ENCODE measurements at regions not wholly inside any gene's neighbourhood (a gene's known extent, or its start where the extent isn't known, plus 50 kb on each side); places are given as distances from the start of the nearest gene placed in this dataset.

- DNase-seq (ENCODE audit: low read depth) = no peak
Measured at GRCh38 chr18:6649421-6650126, 79.9 kb upstream of the ARHGAP28 start.

GRCh38 chr18:6650127-6650507 is 79.4 kb upstream of the ARHGAP28 start:
- DNase-seq (ENCODE audit: low read depth) = no peak

DNA sequence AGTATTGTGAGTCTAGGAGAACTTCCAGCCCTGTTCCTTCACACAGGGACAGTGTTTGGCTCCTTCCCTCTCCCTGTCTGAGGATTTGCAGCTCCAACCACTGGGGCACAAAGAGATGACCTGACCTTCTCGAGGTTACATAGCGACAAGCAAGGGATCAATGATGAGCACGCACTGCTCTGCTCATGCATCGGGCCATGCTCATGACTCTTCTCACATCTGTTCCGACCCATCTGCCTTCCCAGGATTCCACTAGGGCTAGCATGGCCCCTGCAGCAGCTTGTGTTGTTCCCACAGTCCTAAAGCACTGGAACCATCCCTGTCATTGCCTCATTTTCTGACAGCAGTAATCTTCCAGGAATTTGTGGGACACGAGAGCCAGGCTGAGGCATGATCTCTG is 78.8 kb upstream of the ARHGAP28 start:
- no peak for DNase-seq (ENCODE audit: low read depth)

DNA sequence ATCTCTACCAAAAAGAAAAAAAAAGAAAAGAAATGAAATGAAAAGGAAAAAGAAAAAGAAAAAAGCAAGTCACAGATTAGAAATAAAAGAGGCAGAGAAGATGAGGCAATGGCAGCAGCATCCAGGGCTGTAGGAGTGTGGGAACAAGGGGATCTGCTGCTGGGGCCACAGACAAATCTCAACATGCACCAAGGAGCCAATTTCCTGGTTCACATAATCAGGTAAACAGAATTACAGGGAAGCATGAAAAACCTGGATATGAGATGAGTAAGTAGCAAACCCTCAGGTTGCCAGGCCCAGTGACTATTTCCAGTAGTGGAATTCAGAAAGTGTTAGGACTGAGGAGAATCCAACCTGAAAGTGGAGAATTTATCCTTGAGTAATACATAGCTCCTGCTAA is 77.4 kb upstream of the ARHGAP28 start:
- DNase-seq (ENCODE audit: low read depth) = no peak

DNA sequence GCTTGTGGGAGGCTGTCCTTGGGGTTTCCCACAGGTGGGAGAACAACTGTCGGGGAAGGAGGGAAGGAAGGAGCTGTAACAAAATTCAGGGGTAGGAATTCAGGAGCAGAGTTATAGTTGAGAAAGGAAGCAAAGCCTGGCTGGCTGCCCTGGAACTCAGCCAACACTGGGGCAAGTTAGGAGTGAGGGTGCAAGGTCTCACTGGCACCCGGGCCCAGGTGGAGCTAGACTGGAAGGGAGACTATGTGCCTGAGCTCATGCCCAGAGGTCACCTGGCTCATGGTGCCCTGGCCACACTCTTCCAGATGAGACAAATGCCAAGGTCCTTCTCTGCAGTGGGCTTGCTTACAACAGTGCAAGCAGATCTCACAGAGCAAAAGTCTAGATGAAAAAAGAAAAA is 75.6 kb upstream of the ARHGAP28 start:
- no peak for DNase-seq (ENCODE audit: low read depth)

- DNase-seq (ENCODE audit: low read depth) = peak; percentile 35
Measured at GRCh38 chr18:6659963-6660725, 69.4 kb upstream of the ARHGAP28 start.

GRCh38 chr18:6661692-6662415 is 67.7 kb upstream of the ARHGAP28 start:
- DNase-seq (ENCODE audit: low read depth) = no peak

DNA sequence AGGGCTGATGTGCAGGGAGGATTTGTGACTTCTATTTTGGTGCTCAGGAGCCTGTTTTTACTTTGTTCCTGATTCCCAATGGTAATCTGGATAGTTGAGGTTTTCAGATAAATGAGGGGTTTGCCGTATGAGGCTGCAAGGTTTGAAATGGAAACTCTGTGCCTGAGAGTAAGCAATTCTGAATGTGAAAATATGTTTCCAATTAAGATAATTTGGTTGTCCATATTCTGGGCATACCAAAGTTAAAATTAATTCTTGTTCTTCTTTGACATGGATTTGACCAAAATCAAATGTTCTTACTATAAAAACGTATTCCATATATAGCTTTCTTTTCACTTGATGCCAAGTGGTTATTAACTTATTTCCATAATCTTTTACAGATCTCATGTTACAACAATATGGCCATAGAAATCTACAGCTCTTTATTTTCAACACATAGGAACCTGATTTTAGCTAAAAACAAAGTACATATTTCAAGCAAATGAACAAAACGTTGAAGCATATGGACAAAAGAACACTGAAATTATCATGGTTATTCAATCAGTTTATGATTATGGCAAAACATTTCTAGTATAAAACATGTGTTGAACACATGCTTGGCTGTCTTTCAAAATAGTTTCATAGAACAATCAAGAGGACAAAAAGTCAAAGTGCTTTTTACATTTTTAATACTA is 63.4 kb upstream of the ARHGAP28 start:
- peak; percentile 16 for DNase-seq (ENCODE audit: low read depth)

GRCh38 chr18:6668836-6669235 is 60.7 kb upstream of the ARHGAP28 start:
- DNase-seq (ENCODE audit: low read depth) = no peak

DNA sequence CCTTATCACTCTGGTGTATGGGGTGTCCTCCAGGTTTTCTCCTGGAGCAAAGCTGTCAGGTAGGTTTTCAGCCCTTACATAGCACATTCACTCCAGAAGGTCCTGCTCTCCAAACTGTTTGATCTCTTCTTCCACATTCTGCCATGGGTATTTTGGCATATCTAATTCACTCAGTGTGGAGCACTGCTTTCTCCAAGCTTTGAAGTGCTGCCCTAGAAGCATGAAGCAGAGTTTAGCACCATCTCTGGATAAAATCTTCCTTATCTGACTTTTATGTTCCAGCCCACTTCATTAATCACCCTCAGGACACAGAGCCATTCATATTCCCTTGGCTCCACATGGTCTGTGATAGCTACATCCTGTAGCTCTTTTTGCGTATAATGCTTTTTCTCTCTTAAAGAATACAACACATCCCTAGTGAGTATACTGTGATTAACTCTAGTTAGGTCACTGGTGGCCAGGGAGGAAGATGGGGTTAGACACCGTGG is 56.7 kb upstream of the ARHGAP28 start:
- no peak for DNase-seq (ENCODE audit: low read depth)

DNA sequence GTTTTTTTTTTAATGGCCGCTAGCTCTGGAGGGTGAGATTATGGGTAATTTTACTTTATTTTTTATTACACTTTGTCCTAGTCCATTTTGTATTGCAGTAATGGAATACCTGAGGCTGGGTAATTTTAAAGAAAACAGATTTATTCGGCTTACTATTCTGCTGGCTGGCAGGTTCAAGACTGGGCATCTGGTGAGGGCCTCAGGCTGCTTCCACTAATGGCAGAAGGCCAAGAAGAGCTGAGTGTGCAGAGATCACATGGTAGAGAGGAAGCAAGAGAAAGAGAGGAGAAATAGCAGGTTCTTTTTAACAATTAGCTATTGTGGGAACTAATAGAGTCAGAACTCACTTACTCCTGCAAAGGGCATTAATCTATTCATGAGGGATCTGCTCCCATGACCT is 52.4 kb upstream of the ARHGAP28 start:
- no peak for DNase-seq (ENCODE audit: low read depth)

DNA sequence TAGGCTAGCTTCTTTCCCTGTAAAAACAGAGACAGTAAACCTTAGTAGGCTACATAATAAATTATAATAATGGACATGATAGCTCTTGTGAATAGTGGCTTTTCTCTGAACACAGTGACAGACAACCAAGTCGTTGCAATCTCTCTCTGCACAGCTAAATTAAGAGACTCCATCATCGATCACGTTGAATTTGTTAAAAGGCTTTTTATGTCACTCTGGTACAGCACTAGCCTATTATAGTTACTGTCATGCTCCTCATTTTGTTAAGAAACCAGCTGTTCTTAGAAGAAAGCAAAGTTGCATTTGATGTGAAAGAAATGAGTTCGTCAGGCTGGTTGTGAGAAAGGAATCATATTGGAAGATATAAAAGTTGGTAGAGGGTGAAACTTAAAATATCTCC is 50.3 kb upstream of the ARHGAP28 start:
- no peak for DNase-seq (ENCODE audit: low read depth)
